Activated T-helper 17 cell treated with anti-CD3 and anti-CD28 coated beads, Interleukin-2, amount 50 U/mL, for 72 hours (primary cell): ENCODE measurements at regions not wholly inside any gene's neighbourhood (a gene's known extent, or its start where the extent isn't known, plus 50 kb on each side); places are given as distances from the start of the nearest gene placed in this dataset.
"Not testable (repeated sequence)": the region's sequence is repeated elsewhere in the genome, so short reads cannot be mapped to it uniquely, and the experiment has no call there.

Source experiments
- ATAC-seq: fragments of 150-1000 bp; cut with Tn5 transposase; replicated peaks from 2 replicates; pipeline ENCODE4 v1.10.0; 2021; ENCODE audit warnings: mild to moderate bottlenecking, moderate library complexity
- H3K27ac Mint-ChIP-seq: one replicate; pipeline ENCODE4 v1.8.0; 2022; ENCODE audit warnings: mixed read lengths
- H3K27me3 Mint-ChIP-seq: one replicate; pipeline ENCODE4 v1.8.0; 2022; ENCODE audit warnings: mixed read lengths
- H3K36me3 Mint-ChIP-seq: one replicate; pipeline ENCODE4 v1.8.0; 2022; ENCODE audit warnings: low read depth, mild to moderate bottlenecking, mixed read lengths
- H3K4me1 Mint-ChIP-seq: one replicate; pipeline ENCODE4 v1.8.0; 2022; ENCODE audit warnings: mixed read lengths
- H3K4me3 Mint-ChIP-seq: one replicate; pipeline ENCODE4 v1.8.0; 2022; ENCODE audit warnings: mild to moderate bottlenecking, mixed read lengths
- H3K9me3 Mint-ChIP-seq: one replicate; pipeline ENCODE4 v1.8.0; 2022; ENCODE audit warnings: mixed read lengths

- Mint-ChIP-seq H3K27ac (no peak overlapping the region), H3K4me1 (no peaks in the 10 kb centered on the region), H3K4me3 (no peak overlapping the region), H3K9me3 (no peaks in the 10 kb centered on the region), H3K36me3 (no peaks in the 10 kb centered on the region), H3K27me3 (peaks cover 8% of the 10 kb centered on the region)
- ATAC-seq, result no peak
Observed at GRCh38 chr3:182650568-182651128, 142.7 kb upstream of the ATP11B start.

GRCh38 chr3:182651461-182651860 lies 141.8 kb upstream of the ATP11B start:
- Mint-ChIP-seq H3K9me3 (no peaks in the 10 kb centered on the region), H3K27ac (no peak overlapping the region), H3K27me3 (peaks cover 10% of the 10 kb centered on the region), H3K36me3 (no peaks in the 10 kb centered on the region), H3K4me3 (no peak overlapping the region), H3K4me1 (no peaks in the 10 kb centered on the region)
- ATAC-seq, result no peak

DNA sequence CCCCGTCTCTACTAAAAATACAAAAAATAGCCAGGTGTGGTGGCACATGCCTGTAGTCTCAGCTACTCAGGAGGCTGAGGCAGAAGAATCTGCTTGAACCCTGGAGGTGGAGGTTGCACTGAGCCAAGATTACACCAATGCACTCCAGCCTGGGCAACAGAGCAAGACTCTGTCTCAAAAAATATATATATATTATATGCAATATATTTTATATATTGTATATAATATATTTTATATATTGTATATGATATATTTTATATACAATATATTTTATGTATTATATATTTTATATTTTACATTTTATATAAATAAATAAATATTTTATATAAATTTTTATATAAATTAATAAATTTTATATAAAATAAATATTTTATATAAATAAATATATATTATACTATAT lies 140.2 kb upstream of the ATP11B start:
- not testable (repeated sequence) for ATAC-seq

DNA sequence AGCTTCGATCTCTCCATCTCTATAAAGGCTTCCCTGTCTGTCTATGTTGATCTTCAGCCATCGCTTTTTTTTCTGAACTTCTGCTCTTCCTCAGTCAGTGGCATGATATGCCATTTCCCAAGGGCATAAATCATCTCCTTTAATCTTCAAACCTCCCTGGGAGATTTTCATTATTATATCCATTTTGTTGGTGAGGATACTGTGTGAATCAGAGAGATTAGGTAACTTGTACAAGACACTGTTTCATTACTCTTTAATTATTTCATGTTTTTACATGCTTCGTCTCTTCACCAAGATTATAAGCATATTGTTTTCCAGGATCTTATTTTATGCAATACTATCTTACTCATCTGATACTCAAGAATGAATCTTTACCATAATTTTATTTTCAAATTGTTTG lies 124.8 kb upstream of the ATP11B start:
- no peak for ATAC-seq
- Mint-ChIP-seq H3K36me3 (no peaks in the 10 kb centered on the region), H3K27me3 (peaks cover 37% of the 10 kb centered on the region), H3K4me1 (no peaks in the 10 kb centered on the region), H3K9me3 (no peaks in the 10 kb centered on the region), H3K27ac (no peak overlapping the region), H3K4me3 (no peak overlapping the region)

More for the DNA sequence above, 140.2 kb upstream of the ATP11B start:
- H3K27me3 Mint-ChIP-seq, result peaks cover 18% of the 10 kb centered on the region
- not testable (repeated sequence) for H3K4me3 Mint-ChIP-seq, H3K36me3 Mint-ChIP-seq, H3K27ac Mint-ChIP-seq, H3K4me1 Mint-ChIP-seq, H3K9me3 Mint-ChIP-seq

- Mint-ChIP-seq H3K4me1 (no peaks in the 10 kb centered on the region), H3K36me3 (no peaks in the 10 kb centered on the region), H3K27me3 (peaks cover 39% of the 10 kb centered on the region), H3K27ac (no peak overlapping the region), H3K9me3 (no peaks in the 10 kb centered on the region), H3K4me3 (no peak overlapping the region)
- no peak for ATAC-seq
Observed at GRCh38 chr3:182668974-182669373, 124.3 kb upstream of the ATP11B start.

GRCh38 chr3:182671541-182671940 lies 121.8 kb upstream of the ATP11B start:
- Mint-ChIP-seq H3K36me3 (no peaks in the 10 kb centered on the region), H3K27me3 (peaks cover 36% of the 10 kb centered on the region), H3K4me1 (no peaks in the 10 kb centered on the region), H3K9me3 (no peaks in the 10 kb centered on the region), H3K4me3 (no peak overlapping the region), H3K27ac (no peak overlapping the region)
- ATAC-seq, result no peak

- peaks cover 33% of the 10 kb centered on the region for H3K27me3 Mint-ChIP-seq
- H3K36me3 Mint-ChIP-seq, result no peaks in the 10 kb centered on the region
- no peak overlapping the region for H3K27ac Mint-ChIP-seq
- no peak overlapping the region for H3K4me3 Mint-ChIP-seq
- no peaks in the 10 kb centered on the region for H3K4me1 Mint-ChIP-seq
- no peak for ATAC-seq
- no peaks in the 10 kb centered on the region for H3K9me3 Mint-ChIP-seq
Observed at GRCh38 chr3:182671942-182672341, 121.4 kb upstream of the ATP11B start.

- Mint-ChIP-seq H3K9me3 (no peaks in the 10 kb centered on the region), H3K27me3 (peaks cover 27% of the 10 kb centered on the region), H3K4me1 (no peaks in the 10 kb centered on the region), H3K4me3 (no peak overlapping the region), H3K36me3 (no peaks in the 10 kb centered on the region), H3K27ac (no peak overlapping the region)
- no peak for ATAC-seq
Observed at GRCh38 chr3:182673336-182673735, 120.0 kb upstream of the ATP11B start.

- peak overlapping the region; percentile 59 for H3K4me3 Mint-ChIP-seq
- no peaks in the 10 kb centered on the region for H3K9me3 Mint-ChIP-seq
- H3K27ac Mint-ChIP-seq, result no peak overlapping the region
- H3K27me3 Mint-ChIP-seq, result peaks cover 29% of the 10 kb centered on the region
- ATAC-seq, result peak; percentile 79
- H3K4me1 Mint-ChIP-seq, result peaks cover 6% of the 10 kb centered on the region
- H3K36me3 Mint-ChIP-seq, result no peaks in the 10 kb centered on the region
Observed at GRCh38 chr3:182682263-182683241, 110.8 kb upstream of the ATP11B start.

GRCh38 chr3:182683453-182683852 lies 109.9 kb upstream of the ATP11B start:
- Mint-ChIP-seq H3K9me3 (no peaks in the 10 kb centered on the region), H3K4me3 (peak overlapping the region; percentile 59), H3K27me3 (peaks cover 33% of the 10 kb centered on the region), H3K4me1 (peaks cover 6% of the 10 kb centered on the region), H3K27ac (no peak overlapping the region), H3K36me3 (no peaks in the 10 kb centered on the region)
- peak; percentile 78 for ATAC-seq

- Mint-ChIP-seq H3K9me3 (no peaks in the 10 kb centered on the region), H3K36me3 (no peaks in the 10 kb centered on the region), H3K27ac (no peak overlapping the region), H3K4me3 (peak overlapping the region; percentile 59), H3K4me1 (peaks cover 6% of the 10 kb centered on the region), H3K27me3 (peaks cover 30% of the 10 kb centered on the region)
- no peak for ATAC-seq
Observed at GRCh38 chr3:182683858-182684257, 109.4 kb upstream of the ATP11B start.

- Mint-ChIP-seq H3K9me3 (no peaks in the 10 kb centered on the region), H3K4me3 (no peak overlapping the region), H3K27ac (no peak overlapping the region), H3K36me3 (no peaks in the 10 kb centered on the region), H3K27me3 (peaks cover 34% of the 10 kb centered on the region), H3K4me1 (peaks cover 6% of the 10 kb centered on the region)
- no peak for ATAC-seq
Observed at GRCh38 chr3:182686033-182686886, 107.0 kb upstream of the ATP11B start.

DNA sequence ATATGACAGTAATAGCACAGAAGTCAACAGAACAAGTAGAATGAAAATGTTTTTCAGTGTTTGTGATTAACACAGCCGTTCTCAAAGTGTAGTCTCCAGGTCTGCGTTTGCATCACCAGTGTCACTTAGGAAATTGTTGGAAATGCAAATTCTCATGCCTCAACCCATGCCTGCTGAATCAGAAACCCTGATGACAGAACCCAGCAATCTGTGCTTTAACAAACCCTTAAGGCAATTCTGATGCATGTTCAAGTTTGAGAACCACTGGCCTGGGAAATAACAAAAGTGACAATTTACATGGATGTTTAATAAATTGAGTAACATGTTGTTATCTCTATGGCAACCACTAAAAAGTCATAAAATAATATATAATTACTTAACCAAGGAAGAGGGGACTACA lies 103.1 kb upstream of the ATP11B start:
- Mint-ChIP-seq H3K27ac (no peak overlapping the region), H3K9me3 (no peaks in the 10 kb centered on the region), H3K4me3 (no peak overlapping the region), H3K4me1 (no peaks in the 10 kb centered on the region), H3K27me3 (peaks cover 21% of the 10 kb centered on the region), H3K36me3 (no peaks in the 10 kb centered on the region)
- ATAC-seq, result no peak

GRCh38 chr3:182692021-182692420 lies 101.3 kb upstream of the ATP11B start:
- no peaks in the 10 kb centered on the region for H3K4me1 Mint-ChIP-seq
- no peak overlapping the region for H3K27ac Mint-ChIP-seq
- peaks cover 14% of the 10 kb centered on the region for H3K27me3 Mint-ChIP-seq
- no peaks in the 10 kb centered on the region for H3K36me3 Mint-ChIP-seq
- H3K9me3 Mint-ChIP-seq, result no peaks in the 10 kb centered on the region
- H3K4me3 Mint-ChIP-seq, result no peak overlapping the region
- ATAC-seq, result no peak
